SK-N-SH (cell line): ENCODE measurements at regions not wholly inside any gene's neighbourhood (a gene's known extent, or its start where the extent isn't known, plus 50 kb on each side); places are given as distances from the start of the nearest gene placed in this dataset.

Source experiments
- CTCF ChIA-PET: fragments of 300-600, 350-600 bp; formaldehyde crosslinking; extraction: SDS; loops from one replicate; lab custom pipeline; 2021; lab: Yijun Ruan, JAX
- POLR2A ChIA-PET: fragments of 350-600 bp; sonication (Branson Sonifier 250); formaldehyde crosslinking; extraction: SDS; loops from one replicate; lab custom pipeline; 2020; ENCODE audit warnings: antibody characterized with exemption, inconsistent platforms; lab: Yijun Ruan, JAX
- DNase-seq: peaks from one replicate; pipeline ENCODE4 v3.0.0; 2012
- H2AFZ ChIP-seq: fragments of 200-600 bp; sonication (generic); 2 replicates; pipeline ENCODE4 v1.8.1; 2016; ENCODE audit warnings: antibody characterized with exemption, mild to moderate bottlenecking, low read depth
- H3F3A ChIP-seq: fragments of 200-600 bp; sonication (generic); replicated peaks from 2 replicates; pipeline ENCODE3; 2016; ENCODE audit warnings: antibody characterized with exemption, mild to moderate bottlenecking; ENCODE audit not compliant: insufficient read depth
- H3K27ac ChIP-seq, 2 experiments: fragments of 200-500 bp in 1 of 2; fragments of 200-600 bp in 1 of 2; sonication (Bioruptor generic) in 1 of 2; sonication (generic), shearing (Covaris generic) in 1 of 2; 2 replicates each; pipeline versions ENCODE4 v1.5.1 to v1.6.1; 2014 to 2016; ENCODE audit warnings: low read depth in 2 of 2, inconsistent platforms in 1 of 2, low read length in 1 of 2, mild to moderate bottlenecking in 1 of 2, mixed read lengths in 1 of 2
- H3K27me3 ChIP-seq: fragments of 200-600 bp; sonication (generic), shearing (Covaris generic); 2 replicates; pipeline ENCODE4 v1.6.1; 2016; ENCODE audit warnings: mixed run types; ENCODE audit not compliant: insufficient read depth
- H3K36me3 ChIP-seq, 2 experiments: fragments of 200-500 bp in 1 of 2; fragments of 200-600 bp in 1 of 2; sonication (Bioruptor generic) in 1 of 2; sonication (generic) in 1 of 2; replicated peaks in 1 of 2; 2 replicates each; pipeline versions ENCODE3 to v1.5.1; 2014 to 2016; ENCODE audit warnings: low read length in 1 of 2, mild to moderate bottlenecking in 1 of 2; ENCODE audit not compliant: insufficient read depth in 2 of 2, control insufficient read depth in 1 of 2
- H3K4me1 ChIP-seq, 2 experiments: fragments of 200-500 bp in 1 of 2; fragments of 200-600 bp in 1 of 2; sonication (Bioruptor generic) in 1 of 2; sonication (generic), shearing (Covaris generic) in 1 of 2; 2 replicates each; pipeline versions ENCODE4 v1.5.1 to v1.6.1; 2014 to 2016; ENCODE audit warnings: low read depth in 1 of 2, low read length in 1 of 2, mixed run types in 1 of 2; ENCODE audit not compliant: insufficient read depth in 2 of 2, control insufficient read depth in 1 of 2
- H3K4me2 ChIP-seq: fragments of 200-600 bp; sonication (generic), shearing (Covaris generic); 2 replicates; pipeline ENCODE4 v1.6.1; 2017; ENCODE audit warnings: mixed run types
- H3K4me3 ChIP-seq, 2 experiments: fragments of 200-500 bp in 1 of 2; fragments of 200-600 bp in 1 of 2; sonication (Bioruptor generic) in 1 of 2; sonication (generic), shearing (Covaris generic) in 1 of 2; 2 replicates each; pipeline versions ENCODE4 v1.5.1 to v1.8.1; 2014 to 2016; ENCODE audit warnings: low read depth in 2 of 2, inconsistent platforms in 1 of 2, low read length in 1 of 2, mild to moderate bottlenecking in 1 of 2, mixed read lengths in 1 of 2, moderate library complexity in 1 of 2
- H3K79me2 ChIP-seq: fragments of 200-600 bp; sonication (generic); 2 replicates; pipeline ENCODE4 v1.8.1; 2017; ENCODE audit warnings: mild to moderate bottlenecking; ENCODE audit not compliant: insufficient read depth
- H3K9ac ChIP-seq: fragments of 200-600 bp; sonication (generic); 2 replicates; pipeline ENCODE4 v1.6.1; 2017; ENCODE audit warnings: mixed run types
- H3K9me2 ChIP-seq: fragments of 200-600 bp; sonication (generic); 2 replicates; pipeline ENCODE4 v1.6.1; 2017; ENCODE audit warnings: mixed run types
- H3K9me3 ChIP-seq: fragments of 200-600 bp; sonication (generic); 2 replicates; pipeline ENCODE4 v1.6.1; 2017; ENCODE audit warnings: mixed run types, mild to moderate bottlenecking, moderate library complexity
- H4K20me1 ChIP-seq: fragments of 200-600 bp; sonication (generic); 2 replicates; pipeline ENCODE4 v1.6.1; 2017; ENCODE audit warnings: mild to moderate bottlenecking, mixed run types; ENCODE audit not compliant: insufficient read depth
- EP300 ChIP-seq, 2 experiments: IDR thresholded peaks; 2 replicates each; pipeline versions ENCODE4 v1.4.0 to v1.6.1; 2012; ENCODE audit warnings: borderline replicate concordance in 1 of 2, low read depth in 1 of 2, low read length in 1 of 2
- GABPA ChIP-seq: IDR thresholded peaks from 2 replicates; pipeline ENCODE4 v1.4.0; 2012; ENCODE audit warnings: low read depth, mild to moderate bottlenecking
- GATA2 ChIP-seq: sonication (generic); formaldehyde crosslinking; IDR thresholded peaks from 2 replicates; pipeline ENCODE4 v1.5.0; 2020; ENCODE audit warnings: mild to moderate bottlenecking, missing genetic modification reagents
- JUND ChIP-seq: IDR thresholded peaks from 2 replicates; pipeline ENCODE4 v1.4.0; 2012
- NFIC ChIP-seq: IDR thresholded peaks from 2 replicates; pipeline ENCODE4 v1.4.0; 2012; ENCODE audit warnings: borderline replicate concordance
- NRF1 ChIP-seq: IDR thresholded peaks from 2 replicates; pipeline ENCODE4 v1.6.1; 2012; ENCODE audit warnings: low read depth, mild to moderate bottlenecking, low read length
- POLR2AphosphoS5 ChIP-seq: IDR thresholded peaks from 2 replicates; pipeline ENCODE4 v1.6.1; 2012; ENCODE audit warnings: low read depth, low read length
- RCOR1 ChIP-seq: fragments of 150-350 bp; IDR thresholded peaks from 2 replicates; pipeline ENCODE4 v1.6.1; 2017; ENCODE audit warnings: antibody characterized with exemption, low read length
- RFX5 ChIP-seq: IDR thresholded peaks from 2 replicates; pipeline ENCODE4 v1.6.1; 2012; ENCODE audit warnings: mild to moderate bottlenecking, improper control_type of control experiment, low read length
- SIN3A ChIP-seq: IDR thresholded peaks from 2 replicates; pipeline ENCODE4 v1.6.1; 2012; ENCODE audit warnings: low read depth, mild to moderate bottlenecking, low read length, moderate library complexity, borderline replicate concordance
- TAF1 ChIP-seq: IDR thresholded peaks from 2 replicates; pipeline ENCODE4 v1.6.1; 2012; ENCODE audit warnings: low read depth, mild to moderate bottlenecking, low read length, moderate library complexity, borderline replicate concordance
- TCF12 ChIP-seq: IDR thresholded peaks from 2 replicates; pipeline ENCODE4 v1.4.0; 2012
- USF2 ChIP-seq: fragments of 150-350 bp; IDR thresholded peaks from 2 replicates; pipeline ENCODE4 v1.6.1; 2017; ENCODE audit warnings: antibody characterized with exemption, low read length, low read depth, borderline replicate concordance
- YY1 ChIP-seq: IDR thresholded peaks from 2 replicates; pipeline ENCODE4 v1.4.0; 2012; ENCODE audit warnings: low read depth, mild to moderate bottlenecking
- WGBS: methylation state at CpG from one replicate; pipeline ENCODE4 v1.1.6; 2017; ENCODE audit warnings: low lambda C conversion rate; 5-methylcytosine and 5-hydroxymethylcytosine counted together
- TF ChIP-seq, protein P1 (sequence below): IDR thresholded peaks from 2 replicates; pipeline ENCODE4 v1.6.1; 2012; ENCODE audit warnings: mild to moderate bottlenecking, low read depth, low read length, moderate library complexity

DNA sequence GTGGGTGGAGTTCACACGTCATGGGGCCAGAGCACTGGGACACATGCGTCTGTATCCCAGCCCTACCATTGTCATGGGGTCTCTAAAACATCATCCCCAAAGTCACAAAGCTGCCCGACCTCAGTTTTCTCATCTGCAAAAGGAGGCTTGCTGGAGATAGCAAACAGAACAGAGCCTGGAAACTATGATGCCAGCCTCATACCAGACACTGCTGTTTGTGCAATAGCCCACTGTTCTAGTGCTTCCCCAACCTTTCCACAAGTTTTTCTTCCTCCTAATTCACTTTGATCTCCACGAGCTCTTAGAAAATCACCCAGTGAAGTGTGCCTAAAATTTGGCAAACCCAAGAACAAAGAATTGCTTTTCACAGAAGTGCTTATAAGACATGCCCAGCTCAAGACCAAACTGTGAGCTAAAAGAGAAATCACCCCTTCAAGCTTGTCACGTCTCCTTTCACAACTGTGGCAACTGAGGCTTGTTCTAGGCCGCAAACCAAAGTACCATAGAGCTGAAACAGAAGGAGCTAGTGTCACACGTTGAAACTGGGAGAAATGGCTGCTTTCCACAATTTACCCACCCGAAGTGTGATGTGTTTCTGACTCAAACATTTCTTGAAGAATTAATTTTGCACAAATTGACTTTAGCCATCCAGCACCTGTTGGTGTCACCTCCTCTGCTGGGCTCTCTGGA is 162.7 kb upstream of the ID2 start (continued):
- no peak for TF ChIP-seq USF2
- no peak for TF ChIP-seq SIN3A
- no peak for TF ChIP-seq EP300 (IDR thresholded peaks at IDR 0.05; ENCODE audit: borderline replicate concordance in 1 of 2, low read depth in 1 of 2, low read length in 1 of 2)
- TF ChIP-seq TAF1 = no peak
- no peak for TF ChIP-seq NFIC
- TF ChIP-seq NRF1 = no peak
- TF ChIP-seq RFX5 = no peak

DNA sequence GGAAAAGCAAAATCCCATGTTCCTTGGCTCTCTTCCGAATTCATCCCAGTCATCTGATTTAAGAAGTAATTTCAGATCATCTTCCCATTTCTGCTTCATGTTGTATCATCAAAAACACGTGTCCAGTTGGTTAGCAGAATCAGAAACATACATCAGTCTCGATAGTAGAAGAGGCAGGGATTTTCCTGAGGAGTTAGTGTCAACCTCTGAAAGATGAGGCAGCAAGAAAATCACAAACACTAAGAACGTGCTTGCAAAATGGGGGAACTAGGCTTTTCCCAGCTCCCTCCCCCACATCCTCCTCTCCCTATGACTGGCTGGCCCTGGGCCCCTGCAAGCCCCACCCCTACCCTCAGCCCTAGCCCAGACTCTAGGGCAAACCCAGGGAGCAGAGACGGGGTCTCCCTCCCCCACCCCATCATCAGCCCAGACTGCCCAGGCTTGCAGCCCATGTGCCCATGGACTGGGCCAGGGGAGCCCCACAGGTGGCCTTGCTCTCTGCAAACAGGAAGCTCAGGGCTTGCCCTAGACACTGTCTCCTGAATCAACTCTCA is 161.0 kb upstream of the ID2 start:
- Histone ChIP-seq H2AFZ (no peak overlapping the region), H4K20me1 (no peaks in the 10 kb centered on the region), H3K4me1 (peaks cover 0 to 10% of the 10 kb centered on the region in 2 experiments; a peak in 2 of 4 replicates), H3F3A (no peaks in the 10 kb centered on the region), H3K9ac (no peak overlapping the region), H3K9me3 (no peaks in the 10 kb centered on the region), H3K79me2 (no peaks in the 10 kb centered on the region), H3K9me2 (no peaks in the 10 kb centered on the region), H3K27ac (no peak overlapping the region), H3K36me3 (no peaks in the 10 kb centered on the region), H3K4me3 (no peak overlapping the region), H3K27me3 (no peaks in the 10 kb centered on the region; the same call in 1 of the 2 replicates), H3K4me2 (no peak overlapping the region)
- no peak for DNase-seq
- CTCF ChIA-PET = interaction anchor here (0.7 to 2.2 kb wide), 5 partner anchors 9 to 1094 kb away, joined by 3 to 7 read pairs (median 3); no protein-coding TSS in a partner anchor
- 62% methylated on average over 5 of the region's 5 CpGs for WGBS
- POLR2A ChIA-PET = no interaction called here
- no peak for TF ChIP-seq GATA2 (CRISPR knock-in tag)
- no peak for TF ChIP-seq GABPA
- TF ChIP-seq POLR2AphosphoS5 = no peak
- no peak for TF ChIP-seq RFX5
- no peak for TF ChIP-seq RCOR1
- TF ChIP-seq NRF1 = no peak
- TF ChIP-seq NFIC = no peak
- TF ChIP-seq JUND = no peak
- no peak for TF ChIP-seq TCF12
- no peak for TF ChIP-seq YY1
- TF ChIP-seq, protein P1, sequence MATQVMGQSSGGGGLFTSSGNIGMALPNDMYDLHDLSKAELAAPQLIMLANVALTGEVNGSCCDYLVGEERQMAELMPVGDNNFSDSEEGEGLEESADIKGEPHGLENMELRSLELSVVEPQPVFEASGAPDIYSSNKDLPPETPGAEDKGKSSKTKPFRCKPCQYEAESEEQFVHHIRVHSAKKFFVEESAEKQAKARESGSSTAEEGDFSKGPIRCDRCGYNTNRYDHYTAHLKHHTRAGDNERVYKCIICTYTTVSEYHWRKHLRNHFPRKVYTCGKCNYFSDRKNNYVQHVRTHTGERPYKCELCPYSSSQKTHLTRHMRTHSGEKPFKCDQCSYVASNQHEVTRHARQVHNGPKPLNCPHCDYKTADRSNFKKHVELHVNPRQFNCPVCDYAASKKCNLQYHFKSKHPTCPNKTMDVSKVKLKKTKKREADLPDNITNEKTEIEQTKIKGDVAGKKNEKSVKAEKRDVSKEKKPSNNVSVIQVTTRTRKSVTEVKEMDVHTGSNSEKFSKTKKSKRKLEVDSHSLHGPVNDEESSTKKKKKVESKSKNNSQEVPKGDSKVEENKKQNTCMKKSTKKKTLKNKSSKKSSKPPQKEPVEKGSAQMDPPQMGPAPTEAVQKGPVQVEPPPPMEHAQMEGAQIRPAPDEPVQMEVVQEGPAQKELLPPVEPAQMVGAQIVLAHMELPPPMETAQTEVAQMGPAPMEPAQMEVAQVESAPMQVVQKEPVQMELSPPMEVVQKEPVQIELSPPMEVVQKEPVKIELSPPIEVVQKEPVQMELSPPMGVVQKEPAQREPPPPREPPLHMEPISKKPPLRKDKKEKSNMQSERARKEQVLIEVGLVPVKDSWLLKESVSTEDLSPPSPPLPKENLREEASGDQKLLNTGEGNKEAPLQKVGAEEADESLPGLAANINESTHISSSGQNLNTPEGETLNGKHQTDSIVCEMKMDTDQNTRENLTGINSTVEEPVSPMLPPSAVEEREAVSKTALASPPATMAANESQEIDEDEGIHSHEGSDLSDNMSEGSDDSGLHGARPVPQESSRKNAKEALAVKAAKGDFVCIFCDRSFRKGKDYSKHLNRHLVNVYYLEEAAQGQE = no peak
